HG03469 (cell line): ENCODE measurements at regions not wholly inside any gene's neighbourhood (a gene's known extent, or its start where the extent isn't known, plus 50 kb on each side); places are given as distances from the start of the nearest gene placed in this dataset.
"Not testable (repeated sequence)": the region's sequence is repeated elsewhere in the genome, so short reads cannot be mapped to it uniquely, and the experiment has no call there.

Experiments used
- ATAC-seq: cut with Tn5 transposase; IDR thresholded peaks from one replicate; pipeline ENCODE4 v1.9.1; 2021; ENCODE audit warnings: mild to moderate bottlenecking, moderate library complexity, moderate number of reproducible peaks; ENCODE audit not compliant: unreplicated experiment

DNA sequence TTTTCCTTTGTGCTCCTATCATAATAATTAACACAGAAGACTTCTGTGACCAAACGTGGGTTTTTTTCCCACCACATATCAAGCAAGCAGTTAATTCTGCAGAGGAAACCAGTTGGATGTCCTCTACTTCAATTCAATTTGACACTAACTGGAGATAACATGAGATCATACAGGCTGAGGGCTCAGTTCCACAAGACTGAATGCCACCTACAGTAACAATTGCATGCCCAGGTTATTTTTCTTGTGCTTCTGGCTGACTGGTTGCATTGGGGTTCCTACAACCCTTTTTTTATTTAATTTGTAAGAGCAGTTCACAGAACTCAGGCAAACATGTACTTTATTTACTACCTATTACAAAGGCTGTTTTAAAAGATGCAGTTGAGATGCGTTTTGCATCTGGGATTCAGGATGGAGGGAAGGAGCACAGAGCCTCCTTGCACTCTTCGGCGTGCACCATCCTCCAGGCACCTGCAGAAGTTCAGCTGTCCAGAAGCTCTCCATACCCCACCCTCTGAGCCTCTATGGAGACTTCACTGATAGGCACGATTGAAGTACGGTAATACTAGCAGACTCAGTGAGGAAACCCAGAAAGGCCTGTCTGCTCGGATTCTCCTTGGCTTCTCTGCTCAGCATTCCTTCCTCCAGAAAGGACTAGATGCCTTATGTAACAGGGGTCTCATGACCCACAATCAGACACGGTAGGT lies 425.2 kb upstream of the CDH9 start:
- no peak for ATAC-seq

DNA sequence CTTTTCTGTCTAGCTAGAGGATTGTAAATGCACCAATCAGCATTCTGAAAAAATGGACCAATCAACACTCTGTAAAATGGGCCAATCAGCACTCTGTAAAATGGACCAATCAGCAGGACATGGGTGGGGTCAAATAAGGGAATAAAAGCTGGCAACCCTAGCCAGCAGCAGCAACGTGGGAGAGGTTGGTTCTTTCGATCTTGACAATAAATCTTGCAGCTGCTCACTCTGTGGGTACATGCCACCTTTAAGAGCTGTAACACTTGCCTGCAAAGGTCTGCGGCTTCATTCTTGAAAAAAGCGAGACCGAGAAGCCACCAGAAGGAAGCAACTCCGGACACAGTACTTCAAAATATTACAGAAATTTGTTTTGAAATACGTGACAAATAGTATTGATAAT lies 424.6 kb upstream of the CDH9 start:
- ATAC-seq, result no peak

- ATAC-seq, result no peak
Observed at GRCh38 chr5:27458287-27458686, 419.9 kb upstream of the CDH9 start.

GRCh38 chr5:27451377-27451776 lies 413.0 kb upstream of the CDH9 start:
- no peak for ATAC-seq

DNA sequence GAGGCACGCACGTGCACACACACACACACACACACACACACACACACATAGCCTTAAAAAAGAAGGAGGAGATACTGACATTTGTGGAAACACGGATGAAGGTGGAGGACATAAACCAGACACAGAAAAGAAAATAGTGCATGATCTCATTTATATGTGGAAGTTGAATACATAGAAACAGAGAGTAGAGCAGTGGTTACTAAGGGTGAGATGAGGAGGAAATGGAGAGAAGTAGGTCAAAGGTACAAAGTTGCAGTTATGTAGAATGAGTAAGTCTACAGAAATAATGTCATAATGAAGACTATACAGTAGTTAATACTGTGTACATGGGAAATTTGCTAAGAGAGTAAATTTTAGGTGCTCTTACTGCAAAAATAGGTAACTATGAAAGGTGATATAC lies 412.2 kb upstream of the CDH9 start:
- no peak for ATAC-seq

- not testable (repeated sequence) for ATAC-seq
Observed at GRCh38 chr5:27439383-27439782, 401.0 kb upstream of the CDH9 start.

GRCh38 chr5:27437594-27438200 lies 399.3 kb upstream of the CDH9 start:
- ATAC-seq, result no peak

DNA sequence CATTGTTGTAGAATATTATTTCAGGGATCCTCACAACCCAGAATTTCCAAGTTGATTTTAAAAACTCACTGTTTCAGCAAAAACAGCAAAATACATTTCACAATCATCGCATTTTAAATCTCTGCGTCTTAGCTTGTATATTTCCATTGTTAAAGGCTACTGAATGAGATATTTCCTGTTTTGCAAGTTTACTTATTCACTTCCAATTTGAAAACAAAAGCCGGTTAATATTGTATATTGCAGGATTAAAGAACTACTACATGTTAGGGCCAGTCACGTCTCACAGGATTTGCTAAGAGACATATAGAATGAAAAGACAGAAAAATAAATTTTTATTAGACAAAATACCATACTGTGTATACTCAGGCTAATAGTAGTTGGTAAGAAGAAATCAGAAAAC lies 395.9 kb upstream of the CDH9 start:
- no peak for ATAC-seq

- ATAC-seq, result no peak
Observed at GRCh38 chr5:27414099-27414498, 375.7 kb upstream of the CDH9 start.

- ATAC-seq, result no peak
Observed at GRCh38 chr5:27412384-27412783, 374.0 kb upstream of the CDH9 start.

GRCh38 chr5:27406020-27406419 lies 367.6 kb upstream of the CDH9 start:
- no peak for ATAC-seq

DNA sequence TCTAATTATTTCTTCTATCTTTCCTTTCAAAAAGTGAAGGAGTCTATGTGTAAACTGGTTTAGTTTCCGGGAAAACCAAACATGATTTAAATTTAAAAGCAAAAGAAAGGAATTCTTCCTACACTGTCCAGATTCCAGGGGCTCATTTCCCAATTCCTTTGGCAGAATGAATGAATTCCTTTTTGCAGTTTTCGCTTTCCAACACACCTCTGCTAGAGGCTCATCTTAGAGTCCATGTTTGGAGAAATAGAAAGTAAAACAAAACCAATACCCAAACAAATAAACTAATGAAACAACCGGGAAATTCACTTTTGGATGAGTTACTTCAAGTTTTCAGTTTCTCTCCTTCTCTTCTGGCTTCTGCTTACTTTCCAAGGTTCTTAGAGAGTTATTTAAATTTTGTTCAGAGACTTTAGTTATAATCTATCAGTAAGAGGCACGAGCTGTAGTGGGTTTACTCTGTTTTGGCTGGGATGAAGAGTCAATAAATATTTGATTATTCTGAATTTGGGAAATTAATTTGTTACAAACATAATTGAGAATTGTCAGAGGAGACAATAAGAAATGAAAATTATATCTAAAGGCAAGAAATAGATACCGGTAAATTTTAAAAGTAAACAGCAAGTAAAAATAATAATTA lies 365.0 kb upstream of the CDH9 start:
- no peak for ATAC-seq

DNA sequence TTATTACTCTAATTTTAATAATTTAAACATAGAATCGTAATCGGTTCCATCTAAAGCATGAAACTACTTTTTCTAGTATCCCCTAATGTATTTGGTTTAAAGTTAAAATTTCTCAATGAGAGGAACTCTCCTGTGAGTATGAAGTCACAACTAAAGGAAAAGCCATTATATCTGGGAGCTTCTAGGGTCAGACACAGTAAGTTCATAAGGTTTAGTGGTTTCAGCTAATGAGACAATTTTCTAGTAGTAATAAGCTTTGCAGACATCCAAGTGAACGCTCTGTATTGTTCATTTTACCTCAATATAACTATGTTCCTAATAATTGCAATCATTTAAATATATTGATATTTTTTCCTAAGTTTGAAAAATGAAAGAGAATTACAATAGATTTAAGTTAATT lies 364.4 kb upstream of the CDH9 start:
- no peak for ATAC-seq

DNA sequence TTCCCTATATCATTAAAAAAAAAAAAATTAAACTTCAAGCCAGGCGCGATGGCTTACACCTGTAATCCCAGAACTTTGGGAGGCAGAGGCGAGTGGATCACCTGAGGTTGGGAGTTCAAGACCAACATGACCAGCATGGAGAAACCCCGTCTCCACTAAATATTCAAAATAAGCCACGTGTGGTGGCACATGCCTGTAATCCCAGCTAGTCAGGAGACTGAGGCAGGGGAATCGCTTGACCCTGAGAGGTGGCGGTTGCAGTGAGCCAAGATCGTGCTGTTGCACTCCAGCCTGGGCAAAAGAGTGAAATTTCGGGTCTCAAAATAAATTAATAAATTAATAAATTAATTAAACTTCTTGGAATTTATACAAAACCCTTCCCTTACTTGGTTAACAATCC lies 358.6 kb upstream of the CDH9 start:
- ATAC-seq, result no peak

DNA sequence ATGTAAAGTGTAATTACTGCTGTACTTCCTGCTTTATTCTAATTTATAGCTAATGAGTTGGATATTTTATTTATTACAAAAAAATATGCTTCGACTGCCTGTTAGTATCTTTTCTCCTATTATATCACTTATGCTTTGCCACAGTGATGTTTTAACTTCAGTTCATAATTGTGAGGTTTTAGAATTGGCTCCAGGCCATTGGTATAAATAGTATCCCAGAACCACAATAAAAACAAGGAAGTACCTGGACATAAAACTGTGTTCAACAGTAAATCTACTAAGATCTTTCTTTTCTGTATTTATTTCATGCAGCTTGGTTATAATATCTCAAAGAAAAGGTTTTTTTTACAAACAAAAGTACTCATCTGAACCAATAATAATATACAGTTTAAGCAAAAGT lies 354.3 kb upstream of the CDH9 start:
- no peak for ATAC-seq

DNA sequence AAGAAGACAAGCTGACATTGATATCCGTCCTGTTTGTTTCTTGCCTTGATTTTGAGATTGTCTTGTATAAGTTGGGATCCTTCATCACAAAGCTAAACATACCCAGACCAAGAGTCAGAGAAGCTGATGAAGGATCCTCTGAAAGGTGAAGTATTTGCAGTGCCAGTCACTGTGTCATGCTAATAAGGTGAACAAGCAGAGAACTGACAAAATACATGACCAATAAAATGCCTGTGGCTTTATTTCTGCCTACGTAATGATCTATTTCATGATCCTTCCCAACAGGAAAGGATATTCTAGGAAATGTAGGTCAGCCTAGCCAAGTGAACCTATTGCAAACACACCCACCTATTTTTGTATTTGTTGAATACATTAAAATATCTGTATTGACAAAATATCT lies 351.3 kb upstream of the CDH9 start:
- no peak for ATAC-seq

GRCh38 chr5:27388755-27389154 lies 350.4 kb upstream of the CDH9 start:
- no peak for ATAC-seq

- no peak for ATAC-seq
Observed at GRCh38 chr5:27387535-27388073, 349.2 kb upstream of the CDH9 start.

GRCh38 chr5:27381686-27382085 lies 343.3 kb upstream of the CDH9 start:
- ATAC-seq, result no peak

GRCh38 chr5:27377626-27378025 lies 339.2 kb upstream of the CDH9 start:
- ATAC-seq, result no peak

DNA sequence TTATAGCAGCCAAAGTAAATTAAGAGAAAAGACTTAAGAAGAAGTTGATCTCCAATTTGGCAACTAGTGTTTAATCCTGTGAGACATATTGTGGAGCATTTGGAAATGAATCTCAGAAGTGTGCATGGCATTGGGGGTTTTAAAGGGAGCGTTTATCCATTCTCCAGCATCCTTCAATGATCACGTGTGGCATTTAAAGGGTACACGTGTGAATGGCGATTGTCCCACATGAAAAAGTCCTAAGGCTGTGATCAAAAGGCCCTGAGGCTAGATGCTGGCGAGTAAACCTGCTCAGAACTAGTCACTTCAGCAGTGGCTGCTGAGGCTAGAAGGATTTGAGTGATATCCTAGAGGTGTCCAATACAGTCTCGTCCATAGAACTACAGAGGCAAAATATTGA lies 315.6 kb upstream of the CDH9 start:
- ATAC-seq, result no peak

DNA sequence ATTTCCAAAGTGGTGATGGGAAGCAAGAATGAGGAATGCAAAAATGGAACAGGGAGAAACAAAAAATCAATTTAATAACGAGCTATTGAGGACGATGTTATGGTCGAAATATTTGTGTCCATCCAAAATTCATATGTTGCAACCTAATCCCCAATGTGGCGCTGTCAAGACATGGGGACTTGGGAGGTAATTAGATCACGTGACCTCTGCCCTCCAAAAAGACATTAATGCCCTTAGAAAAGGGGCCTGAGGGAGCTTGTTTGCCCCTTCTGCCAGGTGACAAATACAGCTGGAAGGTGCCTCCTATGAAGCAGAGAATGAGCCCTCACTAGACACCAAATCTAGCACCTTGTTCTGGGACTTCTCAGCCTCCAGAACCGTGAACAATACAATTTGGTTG lies 315.2 kb upstream of the CDH9 start:
- ATAC-seq, result no peak
